HEK293 (cell line): ENCODE measurements at regions not wholly inside any gene's neighbourhood (a gene's known extent, or its start where the extent isn't known, plus 50 kb on each side); places are given as distances from the start of the nearest gene placed in this dataset.

Source experiments
- CTCF ChIA-PET: fragments of 350-600 bp; formaldehyde crosslinking; extraction: SDS; loops from one replicate; lab custom pipeline; 2021; ENCODE audit warnings: antibody characterized with exemption; lab: Yijun Ruan, JAX
- POLR2A ChIA-PET: fragments of 300-600 bp; formaldehyde crosslinking; extraction: SDS; loops from one replicate; lab custom pipeline; 2020; ENCODE audit warnings: antibody characterized with exemption, inconsistent platforms; lab: Yijun Ruan, JAX
- H3K27ac ChIP-seq: fragments of 200-500 bp; sonication (Bioruptor generic); 2 replicates; pipeline ENCODE4 v1.5.1; 2014; ENCODE audit warnings: low read depth, low read length, control low read depth, inconsistent platforms; ENCODE audit errors: extremely low read depth
- H3K36me3 ChIP-seq, 2 experiments: fragments of 200-500 bp in 1 of 2; sonication (Bioruptor generic) in 1 of 2; 1 replicate in 1 of 2; 2 replicates in 1 of 2; pipeline ENCODE4 v1.5.1; 2014 to 2017; ENCODE audit warnings: inconsistent platforms in 2 of 2, low read length in 2 of 2; ENCODE audit not compliant: control insufficient read depth in 2 of 2, insufficient read depth in 1 of 2
- H3K4me1 ChIP-seq: fragments of 200-500 bp; sonication (Bioruptor generic); 2 replicates; pipeline ENCODE4 v1.5.1; 2014; ENCODE audit warnings: mild to moderate bottlenecking, low read length, inconsistent platforms; ENCODE audit not compliant: control insufficient read depth, insufficient read depth
- H3K4me3 ChIP-seq: 2 replicates; pipeline ENCODE4 v1.5.1; 2011; ENCODE audit warnings: low read depth, mild to moderate bottlenecking, control low read depth, low read length, moderate library complexity
- H3K9me3 ChIP-seq: fragments of 200-500 bp; sonication (Bioruptor generic); 2 replicates; pipeline ENCODE4 v1.5.1; 2014; ENCODE audit warnings: low read depth, low read length, inconsistent platforms; ENCODE audit not compliant: control insufficient read depth, insufficient read depth
- EGR2 ChIP-seq: fragments of 450-650 bp; formaldehyde crosslinking; IDR thresholded peaks from 2 replicates; pipeline ENCODE4 v1.5.1; 2016; ENCODE audit warnings: low read depth, missing biosample characterization, missing genetic modification characterization
- GLI2 ChIP-seq: fragments of 450-650 bp; formaldehyde crosslinking; IDR thresholded peaks from 2 replicates; pipeline ENCODE4; 2017; ENCODE audit warnings: missing biosample characterization, missing genetic modification characterization, low read depth, borderline replicate concordance
- GLI4 ChIP-seq: fragments of 450-650 bp; formaldehyde crosslinking; IDR thresholded peaks from 2 replicates; pipeline ENCODE4 v1.5.1; 2016; ENCODE audit warnings: missing biosample characterization, missing genetic modification characterization
- HOXD13 ChIP-seq: sonication (generic); formaldehyde crosslinking; IDR thresholded peaks from 2 replicates; pipeline ENCODE4 v1.8.0; 2022; ENCODE audit warnings: missing genetic modification reagents, borderline replicate concordance
- KLF10 ChIP-seq: fragments of 450-650 bp; IDR thresholded peaks from 2 replicates; pipeline ENCODE4 v1.5.1; 2018; ENCODE audit warnings: missing biosample characterization, mild to moderate bottlenecking, missing genetic modification characterization
- RBAK ChIP-seq: fragments of 450-650 bp; formaldehyde crosslinking; IDR thresholded peaks from 2 replicates; pipeline ENCODE4 v1.5.1; 2016; ENCODE audit warnings: missing biosample characterization, missing genetic modification characterization
- SALL2 ChIP-seq: fragments of 450-650 bp; formaldehyde crosslinking; IDR thresholded peaks from 2 replicates; pipeline ENCODE4 v1.5.0; 2017; ENCODE audit warnings: missing biosample characterization, mild to moderate bottlenecking, missing genetic modification characterization, borderline replicate concordance
- SCRT2 ChIP-seq: fragments of 450-650 bp; formaldehyde crosslinking; IDR thresholded peaks from 2 replicates; pipeline ENCODE4 v1.5.1; 2016; ENCODE audit warnings: missing biosample characterization, missing genetic modification characterization
- ZBTB20 ChIP-seq: fragments of 450-650 bp; formaldehyde crosslinking; IDR thresholded peaks from 2 replicates; pipeline ENCODE4 v1.5.1; 2016; ENCODE audit warnings: missing biosample characterization, missing genetic modification characterization
- ZBTB48 ChIP-seq: fragments of 450-650 bp; formaldehyde crosslinking; IDR thresholded peaks from 2 replicates; pipeline ENCODE4 v1.5.1; 2016; ENCODE audit warnings: missing biosample characterization, missing genetic modification characterization
- ZNF404 ChIP-seq: fragments of 450-650 bp; formaldehyde crosslinking; IDR thresholded peaks from 2 replicates; pipeline ENCODE4 v1.5.1; 2017; ENCODE audit warnings: missing biosample characterization, missing genetic modification characterization
- ZNF529 ChIP-seq: fragments of 450-650 bp; formaldehyde crosslinking; IDR thresholded peaks from 2 replicates; pipeline ENCODE4 v1.5.1; 2017; ENCODE audit warnings: missing genetic modification characterization, missing biosample characterization; ENCODE audit not compliant: insufficient replicate concordance
- ZNF549 ChIP-seq: fragments of 450-650 bp; IDR thresholded peaks from 2 replicates; pipeline ENCODE4 v1.5.1; 2018; ENCODE audit warnings: missing biosample characterization, missing genetic modification characterization, mild to moderate bottlenecking, inconsistent platforms, moderate library complexity
- ZNF585B ChIP-seq: fragments of 450-650 bp; formaldehyde crosslinking; IDR thresholded peaks from 2 replicates; pipeline ENCODE4 v1.5.1; 2016; ENCODE audit warnings: missing biosample characterization, missing genetic modification characterization
- ZNF623 ChIP-seq: fragments of 450-650 bp; formaldehyde crosslinking; IDR thresholded peaks from 2 replicates; pipeline ENCODE4 v1.5.1; 2016; ENCODE audit warnings: missing biosample characterization, missing genetic modification characterization
- TF ChIP-seq, protein P1 (sequence below): fragments of 450-650 bp; IDR thresholded peaks from 2 replicates; pipeline ENCODE4 v1.5.1; 2018; ENCODE audit warnings: missing biosample characterization, mild to moderate bottlenecking, missing genetic modification characterization
- TF ChIP-seq, protein P2 (sequence below): fragments of 450-650 bp; formaldehyde crosslinking; IDR thresholded peaks from 2 replicates; pipeline ENCODE4 v1.5.1; 2016; ENCODE audit warnings: missing biosample characterization, missing genetic modification characterization
- TF ChIP-seq, protein P3 (sequence below): fragments of 450-650 bp; formaldehyde crosslinking; IDR thresholded peaks from 2 replicates; pipeline ENCODE4 v1.5.1; 2016; ENCODE audit warnings: missing biosample characterization, missing genetic modification characterization
- TF ChIP-seq, protein P4 (sequence below): fragments of 450-650 bp; formaldehyde crosslinking; IDR thresholded peaks from 2 replicates; pipeline ENCODE4 v1.5.1; 2017; ENCODE audit warnings: missing biosample characterization, missing genetic modification characterization
- TF ChIP-seq, protein P5 (sequence below): fragments of 450-650 bp; formaldehyde crosslinking; optimal IDR thresholded peaks from 2 replicates; pipeline ENCODE3; 2016; ENCODE audit warnings: missing biosample characterization, mild to moderate bottlenecking, missing genetic modification characterization

DNA sequence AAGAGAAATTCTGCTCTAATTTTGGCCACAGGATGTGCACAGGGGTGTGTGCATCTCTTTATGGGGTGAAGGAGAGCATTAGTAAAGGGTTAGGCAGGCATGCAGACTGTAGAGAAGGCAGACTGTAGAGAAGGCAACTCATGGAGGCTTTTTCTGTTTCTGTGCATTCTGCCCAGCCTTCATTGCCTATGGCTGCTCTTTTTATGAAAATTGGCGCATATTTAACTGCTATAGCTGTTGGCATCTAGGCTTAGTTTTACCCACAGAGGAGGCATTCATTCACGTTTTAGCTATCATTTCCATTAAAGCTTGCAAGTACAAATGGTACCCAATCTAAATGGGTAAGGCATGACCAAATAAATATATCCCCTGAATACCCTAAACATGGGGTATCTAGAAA, 286.8 kb upstream of the ID4 start (continued):
- TF ChIP-seq, protein P1, sequence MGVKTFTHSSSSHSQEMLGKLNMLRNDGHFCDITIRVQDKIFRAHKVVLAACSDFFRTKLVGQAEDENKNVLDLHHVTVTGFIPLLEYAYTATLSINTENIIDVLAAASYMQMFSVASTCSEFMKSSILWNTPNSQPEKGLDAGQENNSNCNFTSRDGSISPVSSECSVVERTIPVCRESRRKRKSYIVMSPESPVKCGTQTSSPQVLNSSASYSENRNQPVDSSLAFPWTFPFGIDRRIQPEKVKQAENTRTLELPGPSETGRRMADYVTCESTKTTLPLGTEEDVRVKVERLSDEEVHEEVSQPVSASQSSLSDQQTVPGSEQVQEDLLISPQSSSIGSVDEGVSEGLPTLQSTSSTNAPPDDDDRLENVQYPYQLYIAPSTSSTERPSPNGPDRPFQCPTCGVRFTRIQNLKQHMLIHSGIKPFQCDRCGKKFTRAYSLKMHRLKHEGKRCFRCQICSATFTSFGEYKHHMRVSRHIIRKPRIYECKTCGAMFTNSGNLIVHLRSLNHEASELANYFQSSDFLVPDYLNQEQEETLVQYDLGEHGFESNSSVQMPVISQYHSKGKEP (tag by site-specific recombination) = no peak
- no peak for TF ChIP-seq ZNF549 (tag by site-specific recombination)
- no peak for TF ChIP-seq GLI4 (tag by site-specific recombination)
- no peak for TF ChIP-seq RBAK (tag by site-specific recombination)
- no peak for TF ChIP-seq ZBTB48 (tag by site-specific recombination)

DNA sequence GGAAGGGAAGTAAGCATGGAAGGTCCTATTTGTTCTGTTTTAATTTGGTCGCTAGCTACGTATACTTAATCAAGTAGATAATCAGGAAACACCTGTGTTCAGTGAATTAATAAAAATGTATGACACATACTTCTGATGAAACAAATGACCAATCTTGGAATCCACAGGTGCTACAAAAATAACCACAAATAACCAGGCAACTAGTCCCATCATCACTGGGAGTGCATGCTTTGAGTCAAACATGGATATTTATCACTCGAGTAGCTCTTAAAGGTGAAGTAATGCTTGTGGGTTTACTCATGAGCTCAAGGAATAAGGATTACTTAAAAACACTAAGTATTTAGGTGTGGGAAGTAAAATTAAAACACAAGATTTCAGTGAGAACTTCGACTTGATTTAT, 285.6 kb upstream of the ID4 start:
- CTCF ChIA-PET = interaction anchor here (0.5 to 0.6 kb wide), 2 partner anchors 388 to 1071 kb away, joined by 4 read pairs; no protein-coding TSS in a partner anchor
- TF ChIP-seq EGR2 (tag by site-specific recombination) (no peak), ZNF404 (tag by site-specific recombination) (no peak), SCRT2 (tag by site-specific recombination) (no peak), HOXD13 (no peak), SALL2 (tag by site-specific recombination) (no peak), ZBTB20 (tag by site-specific recombination) (no peak), ZNF585B (no peak), KLF10 (tag by site-specific recombination) (no peak), GLI2 (tag by site-specific recombination) (no peak), ZNF529 (tag by site-specific recombination) (no peak), ZNF623 (no peak)
- TF ChIP-seq, protein P2, sequence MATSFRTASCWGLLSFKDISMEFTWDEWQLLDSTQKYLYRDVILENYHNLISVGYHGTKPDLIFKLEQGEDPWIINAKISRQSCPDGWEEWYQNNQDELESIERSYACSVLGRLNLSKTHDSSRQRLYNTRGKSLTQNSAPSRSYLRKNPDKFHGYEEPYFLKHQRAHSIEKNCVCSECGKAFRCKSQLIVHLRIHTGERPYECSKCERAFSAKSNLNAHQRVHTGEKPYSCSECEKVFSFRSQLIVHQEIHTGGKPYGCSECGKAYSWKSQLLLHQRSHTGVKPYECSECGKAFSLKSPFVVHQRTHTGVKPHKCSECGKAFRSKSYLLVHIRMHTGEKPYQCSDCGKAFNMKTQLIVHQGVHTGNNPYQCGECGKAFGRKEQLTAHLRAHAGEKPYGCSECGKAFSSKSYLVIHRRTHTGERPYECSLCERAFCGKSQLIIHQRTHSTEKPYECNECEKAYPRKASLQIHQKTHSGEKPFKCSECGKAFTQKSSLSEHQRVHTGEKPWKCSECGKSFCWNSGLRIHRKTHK (tag by site-specific recombination) = no peak
- TF ChIP-seq, protein P3, sequence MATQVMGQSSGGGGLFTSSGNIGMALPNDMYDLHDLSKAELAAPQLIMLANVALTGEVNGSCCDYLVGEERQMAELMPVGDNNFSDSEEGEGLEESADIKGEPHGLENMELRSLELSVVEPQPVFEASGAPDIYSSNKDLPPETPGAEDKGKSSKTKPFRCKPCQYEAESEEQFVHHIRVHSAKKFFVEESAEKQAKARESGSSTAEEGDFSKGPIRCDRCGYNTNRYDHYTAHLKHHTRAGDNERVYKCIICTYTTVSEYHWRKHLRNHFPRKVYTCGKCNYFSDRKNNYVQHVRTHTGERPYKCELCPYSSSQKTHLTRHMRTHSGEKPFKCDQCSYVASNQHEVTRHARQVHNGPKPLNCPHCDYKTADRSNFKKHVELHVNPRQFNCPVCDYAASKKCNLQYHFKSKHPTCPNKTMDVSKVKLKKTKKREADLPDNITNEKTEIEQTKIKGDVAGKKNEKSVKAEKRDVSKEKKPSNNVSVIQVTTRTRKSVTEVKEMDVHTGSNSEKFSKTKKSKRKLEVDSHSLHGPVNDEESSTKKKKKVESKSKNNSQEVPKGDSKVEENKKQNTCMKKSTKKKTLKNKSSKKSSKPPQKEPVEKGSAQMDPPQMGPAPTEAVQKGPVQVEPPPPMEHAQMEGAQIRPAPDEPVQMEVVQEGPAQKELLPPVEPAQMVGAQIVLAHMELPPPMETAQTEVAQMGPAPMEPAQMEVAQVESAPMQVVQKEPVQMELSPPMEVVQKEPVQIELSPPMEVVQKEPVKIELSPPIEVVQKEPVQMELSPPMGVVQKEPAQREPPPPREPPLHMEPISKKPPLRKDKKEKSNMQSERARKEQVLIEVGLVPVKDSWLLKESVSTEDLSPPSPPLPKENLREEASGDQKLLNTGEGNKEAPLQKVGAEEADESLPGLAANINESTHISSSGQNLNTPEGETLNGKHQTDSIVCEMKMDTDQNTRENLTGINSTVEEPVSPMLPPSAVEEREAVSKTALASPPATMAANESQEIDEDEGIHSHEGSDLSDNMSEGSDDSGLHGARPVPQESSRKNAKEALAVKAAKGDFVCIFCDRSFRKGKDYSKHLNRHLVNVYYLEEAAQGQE (tag by site-specific recombination) = no peak
- TF ChIP-seq, protein P4, sequence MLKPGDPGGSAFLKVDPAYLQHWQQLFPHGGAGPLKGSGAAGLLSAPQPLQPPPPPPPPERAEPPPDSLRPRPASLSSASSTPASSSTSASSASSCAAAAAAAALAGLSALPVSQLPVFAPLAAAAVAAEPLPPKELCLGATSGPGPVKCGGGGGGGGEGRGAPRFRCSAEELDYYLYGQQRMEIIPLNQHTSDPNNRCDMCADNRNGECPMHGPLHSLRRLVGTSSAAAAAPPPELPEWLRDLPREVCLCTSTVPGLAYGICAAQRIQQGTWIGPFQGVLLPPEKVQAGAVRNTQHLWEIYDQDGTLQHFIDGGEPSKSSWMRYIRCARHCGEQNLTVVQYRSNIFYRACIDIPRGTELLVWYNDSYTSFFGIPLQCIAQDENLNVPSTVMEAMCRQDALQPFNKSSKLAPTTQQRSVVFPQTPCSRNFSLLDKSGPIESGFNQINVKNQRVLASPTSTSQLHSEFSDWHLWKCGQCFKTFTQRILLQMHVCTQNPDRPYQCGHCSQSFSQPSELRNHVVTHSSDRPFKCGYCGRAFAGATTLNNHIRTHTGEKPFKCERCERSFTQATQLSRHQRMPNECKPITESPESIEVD (tag by site-specific recombination) = no peak
- TF ChIP-seq, protein P5, sequence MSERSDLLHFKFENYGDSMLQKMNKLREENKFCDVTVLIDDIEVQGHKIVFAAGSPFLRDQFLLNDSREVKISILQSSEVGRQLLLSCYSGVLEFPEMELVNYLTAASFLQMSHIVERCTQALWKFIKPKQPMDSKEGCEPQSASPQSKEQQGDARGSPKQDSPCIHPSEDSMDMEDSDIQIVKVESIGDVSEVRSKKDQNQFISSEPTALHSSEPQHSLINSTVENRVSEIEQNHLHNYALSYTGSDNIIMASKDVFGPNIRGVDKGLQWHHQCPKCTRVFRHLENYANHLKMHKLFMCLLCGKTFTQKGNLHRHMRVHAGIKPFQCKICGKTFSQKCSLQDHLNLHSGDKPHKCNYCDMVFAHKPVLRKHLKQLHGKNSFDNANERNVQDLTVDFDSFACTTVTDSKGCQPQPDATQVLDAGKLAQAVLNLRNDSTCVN (tag by site-specific recombination) = no peak
- TF ChIP-seq, all 188 proteins: peak for 0
- Histone ChIP-seq H3K27ac (no peak overlapping the region), H3K4me3 (no peak overlapping the region), H3K9me3 (no peaks in the 10 kb centered on the region), H3K36me3 (no peaks in the 10 kb centered on the region), H3K4me1 (no peaks in the 10 kb centered on the region)
- POLR2A ChIA-PET = no interaction called here
